HG03457 (cell line): ENCODE measurements at regions not wholly inside any gene's neighbourhood (a gene's known extent, or its start where the extent isn't known, plus 50 kb on each side); places are given as distances from the start of the nearest gene placed in this dataset.
"Not testable (repeated sequence)": the region's sequence is repeated elsewhere in the genome, so short reads cannot be mapped to it uniquely, and the experiment has no call there.

Experiments used
- ATAC-seq: cut with Tn5 transposase; IDR thresholded peaks from one replicate; pipeline ENCODE4 v1.9.1; 2021; ENCODE audit warnings: moderate number of reproducible peaks; ENCODE audit not compliant: unreplicated experiment

DNA sequence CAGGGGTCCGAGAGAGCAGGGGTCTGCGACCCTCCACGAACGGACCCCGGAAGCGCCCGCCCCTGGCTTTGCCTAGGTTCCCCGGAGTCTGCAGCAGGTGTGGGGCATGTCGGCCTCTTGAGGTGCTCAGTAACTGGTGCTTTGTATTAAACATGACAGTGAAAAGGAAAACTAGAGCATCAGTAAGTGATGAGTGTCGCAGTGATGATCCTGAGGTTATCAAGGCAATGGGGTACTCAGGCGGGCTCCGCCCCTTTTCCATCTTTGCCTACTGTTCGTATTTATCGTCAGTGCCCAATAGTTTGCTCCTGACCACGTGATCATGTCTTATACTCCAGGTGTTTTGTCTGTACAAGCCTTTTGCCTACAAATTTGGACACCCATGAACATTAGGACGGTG lies 262.4 kb downstream of the ZNF37A start:
- ATAC-seq: peak; percentile 35

DNA sequence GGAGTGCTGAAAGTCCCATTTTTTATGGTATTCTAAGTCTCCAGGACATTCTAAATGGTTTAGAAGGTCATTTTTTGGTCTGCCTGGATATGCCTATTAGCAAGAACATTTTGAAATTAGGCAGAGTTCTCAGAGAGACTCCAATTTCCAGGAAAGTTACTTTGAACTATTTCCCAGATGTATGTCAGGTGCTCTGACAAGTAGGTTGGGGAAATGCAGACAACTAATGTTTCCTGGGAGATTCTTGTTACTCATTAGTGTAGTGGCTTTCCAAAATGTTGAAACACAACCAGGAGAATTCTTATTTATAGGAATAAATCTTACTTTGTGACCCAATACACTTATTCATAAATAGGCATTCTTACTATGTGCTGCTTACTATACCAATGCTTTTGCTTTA lies 268.4 kb downstream of the ZNF37A start:
- ATAC-seq: not testable (repeated sequence)

DNA sequence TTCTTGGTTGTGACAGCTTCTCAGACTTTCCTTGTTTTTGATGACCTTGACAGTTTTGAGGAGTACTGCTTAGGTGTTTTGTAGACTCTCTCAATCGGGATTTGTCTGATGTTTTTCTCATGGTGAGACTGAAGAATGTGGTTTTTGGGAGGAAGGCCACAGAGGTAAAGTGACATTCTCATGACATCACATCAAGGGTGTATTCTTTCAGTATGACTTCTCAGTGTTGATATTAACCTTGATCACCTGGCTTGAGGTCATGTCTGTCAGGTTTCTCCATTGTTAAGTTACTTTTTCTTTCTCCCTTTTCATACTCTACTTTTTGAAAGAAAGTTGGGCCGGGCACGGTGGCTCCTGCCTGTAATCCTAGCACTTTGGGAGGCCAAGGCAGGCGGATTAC lies 269.9 kb downstream of the ZNF37A start:
- ATAC-seq: not testable (repeated sequence)

DNA sequence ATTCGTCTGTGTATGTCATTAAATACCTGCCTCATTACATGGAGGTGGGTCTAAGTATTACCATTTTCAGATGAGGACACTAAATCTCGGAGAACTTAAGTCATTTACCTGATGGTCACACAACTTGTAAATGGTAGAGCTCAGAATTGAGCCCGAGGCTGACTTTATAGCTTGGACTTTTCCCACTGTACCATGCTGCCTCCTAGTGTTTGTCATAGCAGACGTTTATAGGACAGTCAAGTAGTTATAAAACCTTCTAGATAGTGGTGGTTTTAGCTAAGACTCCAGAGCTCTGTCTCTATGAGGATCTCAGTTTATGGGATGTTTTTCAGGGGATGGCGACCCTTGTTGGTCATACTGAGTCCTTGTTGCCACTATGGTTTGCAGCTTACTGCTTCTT lies 271.8 kb downstream of the ZNF37A start:
- ATAC-seq: not testable (repeated sequence)

DNA sequence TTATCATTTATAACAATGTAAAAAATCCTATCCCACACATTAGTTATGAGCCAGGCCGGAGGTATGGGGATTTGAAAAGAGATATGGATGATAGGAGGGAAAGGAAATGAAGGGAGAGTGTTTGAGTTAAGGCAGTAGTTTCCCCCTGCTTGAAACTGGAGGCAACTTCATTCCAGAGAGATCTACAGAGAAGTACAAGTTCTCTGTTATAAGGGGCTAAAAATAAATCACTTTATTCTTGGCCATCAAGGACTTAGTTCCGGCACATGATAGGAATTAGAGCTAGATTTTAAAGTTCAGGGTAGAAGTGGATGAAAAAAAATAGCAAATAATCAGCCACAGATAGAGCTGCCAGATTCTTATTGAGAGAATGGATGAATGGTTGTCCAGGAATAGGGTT lies 289.7 kb downstream of the ZNF37A start:
- not testable (repeated sequence) for ATAC-seq

DNA sequence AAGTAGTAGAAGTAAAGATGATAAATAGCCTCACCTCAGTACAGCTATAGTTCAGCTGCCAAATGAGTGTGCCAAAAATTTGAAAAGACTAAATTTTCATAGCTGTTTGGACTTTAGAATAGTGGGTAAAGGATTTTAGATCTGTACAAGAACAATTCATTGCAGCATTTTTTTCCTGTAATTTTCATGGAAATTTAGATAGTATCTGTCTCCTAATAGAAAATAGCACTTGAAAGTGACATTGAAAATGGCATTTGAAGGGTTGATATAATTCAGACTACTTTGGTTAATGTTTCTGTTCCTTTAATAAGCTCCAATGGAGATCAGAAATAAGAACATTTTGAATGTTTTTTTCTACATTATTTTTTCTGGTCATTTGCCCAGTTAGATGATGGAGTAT lies 292.7 kb downstream of the ZNF37A start:
- not testable (repeated sequence) for ATAC-seq

DNA sequence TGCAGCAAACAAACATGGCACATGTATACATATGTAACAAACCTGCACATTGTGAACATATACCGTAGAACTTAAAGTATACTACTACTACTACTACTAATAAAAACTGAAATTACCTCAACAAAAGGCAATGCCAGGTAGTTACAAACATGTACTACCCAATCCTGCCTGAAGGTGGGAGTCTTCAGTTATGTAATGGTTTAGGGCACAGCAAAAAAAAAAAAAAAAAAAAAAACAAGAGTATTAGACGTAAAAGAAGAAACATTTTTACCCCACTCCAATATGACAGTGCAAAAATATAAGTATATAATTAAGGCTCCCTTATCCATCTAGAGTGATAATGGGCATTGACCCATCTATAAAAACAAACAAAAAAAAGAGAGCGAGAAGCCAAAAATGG lies 296.6 kb downstream of the ZNF37A start:
- not testable (repeated sequence) for ATAC-seq

DNA sequence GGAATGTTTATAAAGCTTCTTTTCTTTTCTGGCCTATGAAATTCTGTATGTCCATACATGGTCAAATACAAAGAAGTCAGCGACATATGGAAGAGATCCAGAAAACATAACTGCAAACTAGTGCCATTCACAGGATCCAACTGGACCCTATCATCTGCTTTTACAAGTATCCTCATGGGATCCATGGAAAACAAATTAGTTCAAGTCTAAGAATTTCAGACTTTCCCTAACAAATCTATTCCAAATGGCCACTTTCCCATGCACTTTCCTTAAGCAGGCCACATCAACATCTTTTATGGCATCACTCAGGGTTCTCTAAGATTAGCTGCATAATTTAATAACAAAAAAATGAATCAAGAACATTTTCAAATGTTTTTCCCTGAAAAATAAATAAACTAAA lies 301.3 kb downstream of the ZNF37A start:
- not testable (repeated sequence) for ATAC-seq

DNA sequence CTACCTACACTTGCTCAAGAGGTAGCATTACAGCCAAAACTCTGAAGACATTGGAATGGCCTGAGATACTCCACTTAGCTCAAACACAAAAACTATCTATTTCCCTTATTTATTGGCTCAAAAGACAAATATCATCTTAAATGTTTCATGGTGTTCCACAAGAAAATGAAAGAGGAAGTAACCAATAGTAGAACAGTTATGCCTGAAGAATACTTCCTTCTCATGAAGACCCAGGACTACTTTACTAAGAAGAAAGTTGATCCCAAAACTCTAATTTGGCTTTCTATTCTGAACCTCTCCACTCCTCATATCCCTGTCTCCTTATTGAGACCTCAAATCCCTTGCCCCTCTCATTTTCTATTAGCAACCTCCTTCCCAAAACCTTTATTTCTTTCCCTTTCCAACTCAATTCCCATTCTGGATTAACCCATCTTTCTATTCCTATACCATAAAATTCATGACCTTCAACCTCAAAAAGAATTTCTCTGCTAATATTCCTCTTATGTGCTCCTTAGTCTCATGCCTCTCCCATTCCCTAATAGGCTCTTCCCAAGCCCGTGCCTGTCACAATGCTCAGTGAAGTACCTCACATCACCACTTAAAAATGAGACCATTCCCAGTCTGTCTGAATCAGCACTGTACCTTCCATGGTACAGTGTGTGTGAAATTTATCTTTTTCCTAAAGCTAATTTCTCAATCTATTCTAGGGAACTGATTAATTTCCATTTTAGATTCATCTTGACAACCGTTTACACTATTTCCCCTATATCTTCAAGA lies 302.2 kb downstream of the ZNF37A start:
- not testable (repeated sequence) for ATAC-seq

DNA sequence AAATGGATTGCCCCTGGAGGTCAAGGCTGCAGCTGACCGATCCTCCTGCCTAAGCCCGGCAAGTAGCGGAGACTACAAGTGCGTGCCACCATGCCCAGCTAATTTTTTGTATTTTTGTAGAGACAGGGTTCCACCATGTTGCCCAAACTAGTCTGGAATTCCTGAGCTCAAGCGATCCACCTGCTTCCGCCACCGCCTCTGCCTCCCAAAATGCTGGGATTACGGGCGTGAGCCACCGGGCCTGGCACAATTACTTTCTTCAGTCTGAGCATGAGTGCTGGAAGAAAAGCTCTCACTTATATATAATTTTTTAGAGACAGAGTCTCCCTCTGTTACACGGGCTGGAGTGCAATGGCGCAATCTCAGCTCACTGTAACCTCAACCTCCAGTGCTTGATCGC lies 307.4 kb downstream of the ZNF37A start:
- not testable (repeated sequence) for ATAC-seq

DNA sequence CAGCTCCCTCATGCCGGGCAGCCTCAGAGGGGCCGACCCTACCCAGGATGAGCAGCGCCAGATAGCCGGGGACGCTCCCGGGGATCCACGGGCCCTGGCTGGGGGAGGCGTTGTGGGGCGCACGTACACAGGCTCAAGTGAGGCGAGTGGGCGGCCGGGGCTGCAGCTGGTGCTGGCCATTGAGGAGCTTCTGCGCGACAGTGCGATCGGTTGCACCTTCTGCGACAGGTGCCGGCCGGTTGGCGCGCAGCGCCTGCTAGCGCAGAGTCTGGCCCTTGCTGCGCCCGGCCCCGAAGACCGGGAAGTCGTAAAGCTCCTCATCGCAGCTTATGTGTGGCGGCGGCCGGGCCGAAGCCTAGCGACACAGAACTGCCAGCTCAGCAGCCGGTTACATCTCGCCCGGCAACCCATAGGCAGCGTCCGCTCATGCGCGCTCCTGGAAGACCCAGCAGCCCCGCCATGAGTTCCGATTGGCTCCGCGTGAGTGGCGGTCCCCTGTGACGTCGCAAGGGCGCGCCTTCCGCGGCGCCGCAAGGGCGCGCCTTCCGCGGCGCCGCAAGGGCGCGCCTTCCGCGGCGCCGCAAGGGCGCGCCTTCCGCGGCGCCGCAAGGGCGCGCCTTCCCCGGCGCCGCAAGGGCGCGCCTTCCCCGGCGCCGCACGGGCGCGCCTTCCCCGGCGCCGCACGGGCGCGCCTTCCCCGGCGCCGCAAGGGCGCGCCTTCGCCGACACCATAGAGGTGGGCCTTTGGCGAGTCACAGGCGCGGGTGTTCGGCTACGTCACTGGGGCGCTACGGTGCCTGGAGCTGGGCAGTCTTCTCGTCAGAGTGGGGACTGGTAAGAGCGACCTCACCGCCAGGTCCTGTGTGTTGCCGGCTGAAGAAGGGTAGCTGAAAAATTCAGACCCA lies 308.6 kb downstream of the ZNF37A start:
- ATAC-seq: peak; percentile 98

DNA sequence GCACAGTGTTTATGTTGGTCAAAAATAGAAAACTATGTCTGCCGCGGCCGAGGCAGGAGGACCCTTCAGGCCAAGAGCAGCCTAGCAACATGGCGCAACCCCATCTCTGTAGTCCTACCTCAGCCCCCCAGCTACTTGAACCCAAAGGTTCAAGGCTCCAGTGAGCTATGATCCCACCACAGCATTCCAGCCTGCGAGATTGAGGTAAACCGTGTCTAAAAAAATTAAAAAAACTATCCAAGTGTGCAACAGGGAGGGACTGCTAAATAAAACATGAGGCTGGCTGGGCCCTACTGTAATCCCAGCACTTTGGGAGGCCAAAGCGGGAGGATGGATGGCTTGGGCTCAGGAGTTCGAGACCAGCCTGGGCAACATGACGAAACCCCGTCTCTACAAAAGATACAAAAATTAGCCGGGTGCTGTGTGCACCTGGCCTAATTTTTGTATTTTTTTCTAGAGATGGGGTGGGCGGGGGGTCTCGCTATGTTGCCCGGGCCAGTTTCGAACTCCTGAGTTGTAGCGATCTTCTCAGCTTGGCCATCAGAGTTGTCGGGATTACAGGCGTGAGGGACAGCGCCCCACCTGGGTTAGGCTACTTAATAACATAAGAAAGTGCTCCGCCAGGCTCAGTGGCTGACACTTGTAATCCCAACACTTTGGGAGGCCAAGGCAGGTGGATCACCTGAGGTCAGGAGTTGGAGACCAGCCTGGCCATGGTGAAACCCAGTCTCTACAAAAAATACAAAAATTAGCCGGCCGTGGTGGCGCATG lies 309.4 kb downstream of the ZNF37A start:
- not testable (repeated sequence) for ATAC-seq

DNA sequence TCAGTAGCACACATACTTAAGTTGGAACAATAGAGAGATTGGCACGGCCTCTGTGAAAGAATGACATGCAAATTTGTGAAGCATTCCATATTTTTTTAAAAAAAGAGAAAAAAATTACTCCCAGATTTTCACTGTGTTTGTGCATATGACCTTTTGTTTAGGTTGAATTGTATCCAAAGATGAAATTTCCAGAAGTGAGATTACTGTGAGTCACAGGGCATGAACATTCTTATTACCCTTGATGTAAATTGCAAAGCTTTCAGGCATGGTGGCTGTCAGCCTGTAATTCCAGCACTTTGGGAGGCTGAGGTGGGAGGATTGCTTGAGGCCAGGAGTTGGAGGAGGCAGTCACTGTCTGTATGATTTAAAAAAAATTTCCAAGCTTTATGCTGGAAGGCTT lies 329.5 kb downstream of the ZNF37A start:
- ATAC-seq: not testable (repeated sequence)

DNA sequence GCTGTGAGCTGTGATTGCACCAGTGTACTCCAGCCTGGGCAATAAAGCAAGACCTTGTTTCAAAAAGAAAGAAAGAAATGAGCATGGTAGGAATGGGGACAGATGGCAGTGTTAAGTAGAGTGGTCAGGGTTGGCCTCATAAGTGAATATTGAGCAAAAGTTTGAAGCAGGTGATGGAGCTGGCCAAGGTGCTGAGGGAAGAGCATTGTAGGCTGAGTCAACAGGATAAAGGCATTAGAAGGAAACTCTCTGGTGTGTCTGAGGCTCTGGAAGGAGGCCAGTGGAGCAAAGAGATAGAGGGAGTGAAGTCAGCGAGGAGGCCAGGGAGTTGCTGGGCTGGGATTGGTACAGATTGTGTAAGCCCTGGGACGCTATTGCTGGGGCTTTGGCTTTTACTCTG lies 336.1 kb downstream of the ZNF37A start:
- not testable (repeated sequence) for ATAC-seq

DNA sequence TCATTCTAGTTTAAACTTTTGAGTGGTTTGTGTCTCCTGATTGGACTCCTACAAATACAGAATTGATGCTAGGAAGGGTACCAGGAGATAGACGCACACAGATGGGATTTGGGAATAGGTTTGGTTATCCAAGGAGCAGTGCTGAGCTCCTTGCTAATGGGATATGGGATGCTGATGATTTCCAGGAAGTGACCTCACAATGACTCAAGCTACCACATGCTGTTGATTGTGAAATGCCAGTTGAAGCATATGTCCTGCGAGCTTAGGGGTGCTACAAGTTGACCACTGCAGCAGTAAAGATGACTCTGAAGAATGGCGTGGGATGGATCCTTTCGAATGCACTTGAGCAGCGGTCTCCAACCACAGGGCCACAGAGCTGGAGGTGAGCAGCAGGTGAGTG lies 343.2 kb downstream of the ZNF37A start:
- not testable (repeated sequence) for ATAC-seq

DNA sequence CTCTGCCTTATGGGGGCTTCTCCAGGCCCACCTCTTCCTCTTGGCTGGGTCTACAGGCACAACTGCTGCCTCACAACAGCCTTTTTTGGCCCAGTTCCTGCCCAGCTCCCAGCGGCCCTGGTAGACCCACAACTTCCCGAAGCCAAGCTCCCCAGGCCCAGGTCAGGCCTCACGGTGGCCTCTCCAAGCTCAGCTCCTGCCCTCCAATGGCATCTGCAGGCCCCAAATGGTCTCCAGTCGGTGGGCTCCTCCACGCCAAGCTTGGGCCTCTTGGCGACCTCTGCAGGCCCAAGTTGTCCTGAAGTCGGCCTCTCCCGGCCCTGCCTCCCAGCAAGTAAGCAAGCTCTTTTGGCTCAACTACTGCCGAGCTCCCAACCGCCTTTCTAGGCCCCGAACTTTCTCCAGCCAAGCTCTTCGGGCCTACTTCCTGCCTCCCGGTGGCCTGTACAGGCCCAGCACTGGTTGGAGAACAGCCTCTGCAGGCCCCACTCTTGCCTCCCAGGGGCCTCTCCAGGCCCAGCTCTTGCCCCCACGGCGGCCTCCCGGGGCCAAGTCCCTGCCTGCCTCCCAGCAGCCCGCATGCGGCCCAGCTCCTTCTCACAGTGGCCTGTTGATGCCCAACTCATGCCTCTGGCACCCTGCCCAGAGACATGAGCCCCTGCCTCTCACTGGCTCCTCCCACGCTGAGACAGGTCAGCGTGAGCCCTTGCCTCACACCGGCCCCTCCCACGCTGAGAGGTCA lies 354.6 kb downstream of the ZNF37A start:
- not testable (repeated sequence) for ATAC-seq

DNA sequence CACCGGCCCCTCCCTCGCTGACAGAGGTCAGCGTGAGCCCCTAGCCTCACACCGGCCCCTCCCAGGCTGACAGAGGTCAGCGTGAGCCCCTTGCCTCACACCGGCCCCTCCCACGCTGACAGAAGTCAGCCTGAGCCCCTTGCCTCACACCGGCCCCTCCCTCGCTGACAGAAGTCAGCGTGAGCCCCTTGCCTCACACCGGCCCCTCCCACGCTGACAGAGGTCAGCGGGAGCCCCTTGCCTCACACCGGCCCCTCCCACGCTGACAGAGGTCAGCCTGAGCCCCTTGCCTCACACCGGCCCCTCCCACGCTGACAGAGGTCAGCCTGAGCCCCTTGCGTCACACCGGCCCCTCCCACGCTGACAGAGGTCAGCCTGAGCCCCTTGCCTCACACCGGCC lies 355.5 kb downstream of the ZNF37A start:
- not testable (repeated sequence) for ATAC-seq

DNA sequence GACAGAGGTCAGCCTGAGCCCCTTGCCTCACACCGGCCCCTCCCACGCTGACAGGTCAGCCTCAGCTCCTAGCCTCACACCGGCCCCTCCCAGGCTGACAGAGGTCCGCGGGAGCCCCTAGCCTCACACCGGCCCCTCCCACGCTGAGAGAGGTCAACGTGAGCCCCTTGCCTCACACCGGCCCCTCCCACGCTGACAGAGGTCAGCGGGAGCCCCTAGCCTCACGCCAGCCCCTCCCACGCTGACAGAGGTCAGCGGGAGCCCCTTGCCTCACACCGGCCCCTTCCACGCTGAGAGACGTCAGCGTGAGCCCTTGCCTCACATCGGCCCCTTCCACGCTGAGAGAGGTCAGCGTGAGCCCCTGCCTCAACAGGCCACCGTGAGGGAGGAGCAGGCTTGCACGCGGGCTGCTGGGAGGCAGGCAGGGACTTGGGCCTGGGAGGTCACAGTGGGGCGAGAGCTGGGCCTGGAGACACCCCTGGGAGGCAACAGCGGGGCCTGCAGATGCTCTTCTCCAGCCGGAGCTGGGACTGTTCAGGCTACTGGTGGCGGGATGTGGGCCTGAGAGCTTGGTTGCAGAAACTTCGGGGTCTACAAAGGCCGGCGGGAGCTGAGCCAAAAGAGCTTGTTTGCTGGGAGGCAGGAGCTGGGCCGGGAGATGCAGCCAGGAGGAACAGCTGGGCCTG lies 356.4 kb downstream of the ZNF37A start:
- ATAC-seq: not testable (repeated sequence)

DNA sequence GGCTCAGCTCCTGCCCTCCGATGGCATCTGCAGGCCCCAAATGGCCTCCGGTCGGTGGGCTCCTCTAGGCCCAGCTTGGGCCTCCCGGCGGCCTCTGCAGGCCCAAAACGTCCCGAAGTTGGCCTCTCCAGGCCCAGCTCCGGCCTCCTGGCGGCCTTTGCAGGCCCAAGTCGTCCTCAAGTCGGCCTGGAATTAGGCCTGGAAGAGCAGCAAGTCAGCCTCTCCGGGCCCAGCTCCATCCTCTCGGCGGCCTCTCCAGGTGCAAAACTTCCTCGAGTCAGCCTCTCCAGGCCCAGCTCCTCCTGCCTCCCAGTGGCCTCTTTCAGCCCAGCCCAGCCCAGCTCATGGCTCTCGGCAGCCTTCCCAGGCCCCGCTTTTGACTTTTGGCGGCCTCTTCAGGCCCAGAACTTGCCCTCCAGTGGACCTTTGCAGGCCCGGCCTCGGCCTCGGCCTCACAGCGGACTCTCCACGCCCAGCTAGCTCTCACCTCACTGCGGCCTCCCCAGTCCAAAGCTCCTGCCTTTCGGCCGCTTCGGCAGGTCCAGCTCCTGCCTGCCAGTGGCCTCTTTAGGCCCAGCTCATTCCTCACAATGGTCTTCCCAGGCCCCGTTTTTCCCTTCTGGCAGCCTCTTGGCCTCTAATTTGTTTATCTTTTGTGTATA lies 357.3 kb downstream of the ZNF37A start:
- ATAC-seq: not testable (repeated sequence)
